Astrocyte (in vitro differentiated cells and primary cell): ENCODE measurements at regions not wholly inside any gene's neighbourhood (a gene's known extent, or its start where the extent isn't known, plus 50 kb on each side); places are given as distances from the start of the nearest gene placed in this dataset.

ENCODE experiments used
- EZH2 ChIP-seq: IDR thresholded peaks from 2 replicates; pipeline ENCODE4 v1.6.1; 2012; ENCODE audit warnings: mild to moderate bottlenecking, low read length, inconsistent platforms; ENCODE audit not compliant: insufficient read depth
- TF ChIP-seq, protein P1 (sequence below): IDR thresholded peaks from 2 replicates; pipeline ENCODE4 v1.5.1; 2011; ENCODE audit warnings: low read depth, mild to moderate bottlenecking, inconsistent platforms, low read length, moderate library complexity; ENCODE audit not compliant: insufficient read depth

DNA sequence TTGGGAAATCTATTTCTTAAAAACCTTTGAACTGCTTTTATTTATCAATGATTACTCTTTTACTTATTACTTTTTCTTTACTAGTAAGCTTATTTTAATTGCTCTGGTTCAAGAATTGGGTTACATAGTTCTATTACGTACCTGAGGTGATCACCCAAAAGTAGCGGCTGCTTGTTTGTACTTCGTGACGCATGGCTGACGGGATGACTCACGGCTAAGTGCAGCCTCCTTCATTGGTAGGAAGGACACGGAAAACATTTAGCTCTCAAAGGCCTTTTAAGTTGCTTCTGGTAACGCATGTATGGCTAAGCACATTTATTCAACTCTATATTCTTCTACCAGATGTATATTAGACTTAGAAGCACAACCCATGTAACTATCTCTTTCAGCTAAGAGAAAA is 285.8 kb upstream of the SP4 start:
- TF ChIP-seq, protein P1, sequence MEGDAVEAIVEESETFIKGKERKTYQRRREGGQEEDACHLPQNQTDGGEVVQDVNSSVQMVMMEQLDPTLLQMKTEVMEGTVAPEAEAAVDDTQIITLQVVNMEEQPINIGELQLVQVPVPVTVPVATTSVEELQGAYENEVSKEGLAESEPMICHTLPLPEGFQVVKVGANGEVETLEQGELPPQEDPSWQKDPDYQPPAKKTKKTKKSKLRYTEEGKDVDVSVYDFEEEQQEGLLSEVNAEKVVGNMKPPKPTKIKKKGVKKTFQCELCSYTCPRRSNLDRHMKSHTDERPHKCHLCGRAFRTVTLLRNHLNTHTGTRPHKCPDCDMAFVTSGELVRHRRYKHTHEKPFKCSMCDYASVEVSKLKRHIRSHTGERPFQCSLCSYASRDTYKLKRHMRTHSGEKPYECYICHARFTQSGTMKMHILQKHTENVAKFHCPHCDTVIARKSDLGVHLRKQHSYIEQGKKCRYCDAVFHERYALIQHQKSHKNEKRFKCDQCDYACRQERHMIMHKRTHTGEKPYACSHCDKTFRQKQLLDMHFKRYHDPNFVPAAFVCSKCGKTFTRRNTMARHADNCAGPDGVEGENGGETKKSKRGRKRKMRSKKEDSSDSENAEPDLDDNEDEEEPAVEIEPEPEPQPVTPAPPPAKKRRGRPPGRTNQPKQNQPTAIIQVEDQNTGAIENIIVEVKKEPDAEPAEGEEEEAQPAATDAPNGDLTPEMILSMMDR, result no peak
- TF ChIP-seq EZH2, result no peak
